GM03348 (cell line): ENCODE measurements at regions not wholly inside any gene's neighbourhood (a gene's known extent, or its start where the extent isn't known, plus 50 kb on each side); places are given as distances from the start of the nearest gene placed in this dataset.

Experiments used
- DNase-seq: peaks from one replicate; pipeline ENCODE4 v3.0.0; 2012; ENCODE audit warnings: low spot score

- no peak for DNase-seq
These were observed 580.0 kb downstream of the TBC1D22A start for GRCh38 chr22:47342446-47342845.

GRCh38 chr22:47341464-47341863, 579.0 kb downstream of the TBC1D22A start:
- no peak for DNase-seq

GRCh38 chr22:47340851-47341436, 578.5 kb downstream of the TBC1D22A start:
- no peak for DNase-seq

GRCh38 chr22:47337161-47337621, 574.7 kb downstream of the TBC1D22A start:
- peak; percentile 60 for DNase-seq

GRCh38 chr22:47335958-47336357, 573.5 kb downstream of the TBC1D22A start:
- no peak for DNase-seq

- no peak for DNase-seq
These were observed 573.0 kb downstream of the TBC1D22A start for GRCh38 chr22:47335460-47335859.

GRCh38 chr22:47334601-47335000, 572.2 kb downstream of the TBC1D22A start:
- no peak for DNase-seq

GRCh38 chr22:47333625-47334024, 571.2 kb downstream of the TBC1D22A start:
- no peak for DNase-seq

GRCh38 chr22:47332246-47332980, 570.0 kb downstream of the TBC1D22A start:
- DNase-seq, result no peak

GRCh38 chr22:47331750-47332149, 569.3 kb downstream of the TBC1D22A start:
- no peak for DNase-seq

- no peak for DNase-seq
These were observed 567.5 kb downstream of the TBC1D22A start for GRCh38 chr22:47329727-47330650.

GRCh38 chr22:47328550-47329243, 566.2 kb downstream of the TBC1D22A start:
- DNase-seq, result peak; percentile 83

- DNase-seq, result no peak
These were observed 564.8 kb downstream of the TBC1D22A start for GRCh38 chr22:47327241-47327640.

GRCh38 chr22:47325249-47325648, 562.8 kb downstream of the TBC1D22A start:
- DNase-seq, result no peak

GRCh38 chr22:47324435-47324990, 562.1 kb downstream of the TBC1D22A start:
- DNase-seq, result no peak

GRCh38 chr22:47323518-47323917, 561.1 kb downstream of the TBC1D22A start:
- no peak for DNase-seq

GRCh38 chr22:47322854-47323253, 560.4 kb downstream of the TBC1D22A start:
- DNase-seq, result no peak

GRCh38 chr22:47320560-47320959, 558.1 kb downstream of the TBC1D22A start:
- DNase-seq, result no peak

- DNase-seq, result no peak
These were observed 555.7 kb downstream of the TBC1D22A start for GRCh38 chr22:47318041-47318737.

GRCh38 chr22:47315862-47316419, 553.5 kb downstream of the TBC1D22A start:
- DNase-seq, result no peak

GRCh38 chr22:47310601-47311000, 548.2 kb downstream of the TBC1D22A start:
- DNase-seq, result no peak
